Epidermal melanocyte (primary cell): ENCODE measurements at regions not wholly inside any gene's neighbourhood (a gene's known extent, or its start where the extent isn't known, plus 50 kb on each side); places are given as distances from the start of the nearest gene placed in this dataset.

Experiments used
- DNase-seq: peaks from one replicate; pipeline ENCODE4 v3.0.0; 2011; ENCODE audit warnings: low spot score; ENCODE audit not compliant: insufficient read length

DNA sequence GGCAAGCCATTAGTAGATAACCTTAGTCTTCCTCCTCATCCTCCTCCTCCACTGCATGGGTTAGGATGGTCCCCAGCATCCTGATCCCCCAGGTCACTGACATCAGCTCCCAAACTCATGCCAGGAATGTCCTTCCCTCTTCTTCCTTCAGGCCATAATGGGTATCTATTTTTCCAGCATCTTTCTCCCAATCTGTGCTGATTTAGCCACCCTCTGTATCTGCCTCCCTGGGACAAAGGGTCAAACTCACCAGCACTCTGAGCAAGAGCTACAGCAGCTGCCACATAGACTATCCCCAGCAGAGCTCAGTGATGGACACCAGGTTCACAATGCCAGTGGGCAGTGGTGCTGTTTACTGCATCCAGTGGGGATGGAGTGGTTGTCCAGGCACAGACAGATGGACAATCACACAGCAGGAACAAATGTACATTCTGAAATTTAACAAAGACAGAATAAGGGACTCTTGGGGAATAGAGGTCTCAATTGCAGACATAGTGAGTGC, 115.2 kb upstream of the TOP3B start:
- DNase-seq = no peak

DNA sequence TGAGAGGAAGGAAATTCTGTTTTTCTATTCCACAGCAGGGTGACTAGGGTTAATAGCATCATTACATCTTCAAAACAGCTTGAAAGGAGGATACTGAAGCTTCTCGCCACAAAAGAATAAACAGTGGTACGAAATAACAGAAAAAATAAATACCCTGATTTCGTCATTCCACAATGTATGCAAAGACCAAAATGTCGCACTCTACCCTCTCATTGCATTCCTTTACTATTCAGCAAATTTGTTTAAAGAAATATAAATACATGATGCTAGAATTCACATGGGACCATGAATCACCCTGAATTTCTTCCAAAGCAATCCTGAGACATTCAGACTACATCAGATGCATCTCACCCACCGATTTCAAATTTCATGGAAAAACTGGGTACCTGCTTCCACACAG, 112.3 kb upstream of the TOP3B start:
- DNase-seq = no peak

DNA sequence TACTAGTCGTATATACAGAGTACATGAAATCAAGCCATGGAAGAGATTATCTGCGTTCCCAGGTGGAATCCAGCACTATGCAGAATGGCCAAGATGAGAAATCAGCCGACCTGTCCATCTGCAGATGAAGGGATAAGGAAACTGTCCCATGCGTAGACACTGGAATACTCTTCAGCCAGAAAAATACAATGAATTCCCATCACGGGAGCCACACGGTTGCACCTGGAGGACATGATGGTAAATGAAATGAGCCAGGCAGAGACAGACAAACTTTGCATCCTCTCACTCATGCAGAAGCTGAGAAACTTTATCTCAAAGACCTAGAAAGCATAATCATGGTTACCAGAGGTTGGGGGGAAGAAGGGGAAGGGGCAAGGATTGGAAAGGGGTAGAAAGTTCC, 111.9 kb upstream of the TOP3B start:
- no peak for DNase-seq

DNA sequence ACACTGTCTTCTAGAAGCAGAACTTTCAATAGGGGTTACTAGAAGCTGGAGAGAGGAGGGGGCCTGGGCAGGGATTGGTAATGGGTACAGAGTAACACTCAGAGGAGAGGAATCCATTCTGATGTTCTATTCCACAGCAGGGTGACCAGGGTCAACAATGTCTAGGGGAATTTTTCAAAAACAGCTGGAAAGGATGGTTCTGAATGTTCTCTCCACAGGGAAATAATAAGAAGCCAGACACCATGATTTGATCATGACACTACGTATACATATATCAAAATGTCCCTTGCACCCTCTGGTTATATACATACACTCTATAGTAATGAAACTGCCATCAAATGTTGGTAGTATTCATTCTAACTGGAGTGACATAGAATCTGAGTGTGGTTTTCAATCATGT, 111.2 kb upstream of the TOP3B start:
- no peak for DNase-seq

DNA sequence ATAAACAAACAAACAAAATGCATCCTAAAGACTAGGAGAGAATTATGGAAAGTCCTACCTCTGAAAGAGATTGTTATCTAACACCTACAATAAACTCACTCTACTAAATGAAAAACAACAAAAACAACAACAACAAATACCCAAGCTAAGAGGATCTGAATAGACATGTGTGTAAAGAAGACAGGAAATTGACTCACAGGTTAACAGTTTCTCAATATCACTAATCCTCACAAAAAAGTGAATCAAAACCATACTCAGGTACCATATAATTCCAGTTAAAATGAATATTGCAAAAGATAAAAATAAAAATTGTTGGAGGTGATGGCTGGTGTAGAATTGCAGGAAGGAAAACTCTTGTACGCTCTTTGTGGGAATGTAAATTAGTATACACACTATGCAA, 110.4 kb upstream of the TOP3B start:
- no peak for DNase-seq

DNA sequence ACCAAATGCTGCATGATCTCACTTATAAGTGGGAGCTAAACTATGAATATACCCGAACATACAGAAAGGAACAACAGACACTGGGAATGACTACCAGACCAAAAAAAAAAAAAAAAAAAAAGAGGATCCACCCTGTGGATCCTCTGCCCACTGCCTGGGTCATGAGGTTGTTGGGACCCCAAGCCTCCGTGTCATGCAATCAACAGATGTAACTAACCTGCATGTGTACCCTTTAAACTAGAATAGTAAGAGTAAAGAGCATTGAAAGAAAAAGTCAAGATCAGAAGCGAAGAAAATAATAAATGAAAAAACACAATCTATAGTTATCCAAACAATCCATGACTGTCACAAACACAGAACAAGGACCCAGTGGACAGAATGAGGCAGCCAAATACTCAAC, 109.5 kb upstream of the TOP3B start:
- no peak for DNase-seq

DNA sequence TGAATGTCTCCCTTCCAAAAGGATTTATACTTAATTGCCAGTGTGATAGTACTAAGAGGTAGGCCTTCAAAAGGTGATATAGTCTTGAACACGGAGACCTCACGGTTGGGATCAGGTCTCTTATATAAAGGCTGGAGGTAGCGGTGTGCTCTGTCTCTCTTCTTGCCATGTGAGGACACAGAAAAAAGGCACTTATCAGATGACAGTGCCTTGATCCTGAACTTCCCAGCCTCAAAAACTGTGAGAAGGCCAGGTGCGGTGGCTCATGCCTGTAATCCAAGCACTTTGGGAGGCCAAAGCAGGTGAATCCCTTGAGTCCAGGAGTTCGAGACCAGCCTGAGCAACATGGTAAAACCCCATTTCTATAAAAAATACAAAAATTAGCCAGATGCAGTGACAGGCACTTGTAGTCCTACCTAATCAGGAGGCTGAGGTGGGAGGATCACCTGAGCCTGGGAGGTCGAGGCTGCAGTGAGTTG, 108.9 kb upstream of the TOP3B start:
- DNase-seq = no peak

DNA sequence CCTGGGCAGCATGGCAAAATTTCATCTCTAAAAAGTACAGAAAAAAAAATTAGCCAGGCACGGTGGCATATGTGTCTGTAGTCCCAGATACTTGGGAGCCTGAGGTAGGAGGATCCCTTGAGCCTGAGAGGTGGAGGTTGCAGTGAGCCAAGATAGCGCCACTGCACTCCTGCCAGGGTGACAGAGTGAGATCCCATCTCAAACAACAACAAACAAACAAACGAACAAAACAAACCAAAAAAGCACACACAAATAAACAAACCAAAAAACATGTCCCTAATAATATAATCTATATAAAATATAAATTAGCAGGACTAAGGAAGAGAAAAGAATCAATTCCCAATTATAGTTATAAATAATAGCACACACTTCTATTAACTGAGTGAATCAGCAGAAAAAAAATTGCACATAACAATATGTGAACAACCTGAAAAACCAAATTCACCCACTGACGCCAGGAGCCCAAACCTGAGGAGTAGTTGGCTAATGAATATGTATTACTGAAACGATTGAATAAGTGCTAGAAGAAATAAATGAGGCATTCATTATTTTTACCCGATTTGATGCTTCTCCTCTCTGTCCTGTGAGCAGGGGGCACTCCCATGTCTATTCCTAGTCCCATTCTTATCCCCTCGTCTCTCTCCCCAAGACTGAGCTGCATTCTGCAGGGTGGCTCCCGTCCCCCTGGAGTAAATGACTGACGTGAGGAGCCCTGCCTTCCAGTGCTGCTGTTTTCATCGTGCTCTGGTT, 108.2 kb upstream of the TOP3B start:
- no peak for DNase-seq

DNA sequence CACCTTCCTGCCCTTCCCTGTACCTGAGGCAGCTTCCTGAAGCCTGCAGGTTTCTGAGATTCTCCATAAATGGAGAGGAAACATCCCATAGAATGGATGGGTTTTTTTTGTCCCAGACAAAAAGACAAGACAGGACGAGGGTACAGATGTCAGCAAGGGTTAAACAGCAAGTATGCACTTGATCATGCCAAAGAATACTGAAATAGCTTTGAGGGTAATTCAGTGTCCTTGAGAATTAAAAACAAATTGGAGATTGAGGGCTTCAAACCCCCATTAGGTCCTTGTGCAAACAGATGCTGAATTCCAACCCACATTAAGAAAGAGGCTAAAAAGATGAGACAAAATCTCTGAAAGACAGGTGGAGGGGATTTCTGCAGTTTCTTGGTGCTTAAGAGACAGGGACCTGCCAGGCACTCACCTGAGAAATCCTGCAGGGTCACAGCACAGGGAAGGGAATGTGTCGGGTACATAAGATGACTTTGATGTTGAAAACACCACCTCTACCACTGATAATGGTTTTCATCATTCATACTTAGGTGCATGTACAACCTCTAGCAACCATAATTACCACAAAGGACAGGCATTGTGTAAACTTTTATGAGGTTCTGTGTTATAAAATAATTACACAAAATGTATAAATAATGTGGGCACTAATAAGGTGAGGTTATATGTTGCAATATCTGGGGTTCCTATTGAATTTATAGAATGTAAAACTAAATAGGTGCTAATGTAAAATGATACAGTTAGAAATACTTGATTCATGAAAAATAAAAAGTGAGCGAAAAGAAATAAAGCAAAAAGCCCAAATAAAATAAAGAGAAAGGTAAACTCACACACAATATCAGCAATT, 107.1 kb upstream of the TOP3B start:
- DNase-seq = no peak

DNA sequence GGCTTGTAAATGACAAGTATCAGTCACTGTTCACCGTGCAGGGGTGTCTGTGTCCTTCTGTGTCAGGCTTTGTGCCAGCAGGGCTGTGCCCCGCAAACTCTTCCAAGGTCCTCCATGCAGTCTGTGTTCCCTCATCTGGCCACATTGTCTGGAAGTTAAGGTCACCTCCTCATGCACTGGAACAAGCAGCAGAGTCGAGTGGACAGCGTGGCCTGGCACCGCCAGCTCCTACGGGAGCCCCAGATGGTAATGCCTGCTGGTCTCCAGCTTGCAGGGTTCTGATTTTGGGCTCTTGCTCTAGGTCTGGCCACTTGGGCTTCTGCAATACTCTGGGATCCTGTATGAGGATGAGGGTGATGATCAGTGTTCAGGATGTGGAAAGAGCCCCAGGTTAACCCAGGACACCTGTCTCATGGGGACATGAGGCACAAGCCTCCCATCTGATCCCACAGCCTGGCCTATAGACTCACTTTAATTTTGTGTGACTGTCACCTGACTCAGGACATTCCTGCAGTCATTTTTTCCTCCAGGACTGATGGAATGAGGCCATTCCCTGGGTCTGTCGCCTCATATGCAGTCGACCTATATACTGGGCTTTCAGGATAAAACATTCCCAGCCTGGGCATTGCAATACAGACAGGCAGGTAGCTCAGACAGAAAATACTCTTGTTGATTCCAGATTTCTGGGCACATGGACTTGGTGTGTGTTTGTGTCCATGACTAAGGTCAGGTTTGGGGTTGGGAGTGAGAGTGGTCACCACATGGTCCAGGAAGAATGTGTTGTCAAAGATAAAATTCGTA, 106.3 kb upstream of the TOP3B start:
- DNase-seq = no peak

DNA sequence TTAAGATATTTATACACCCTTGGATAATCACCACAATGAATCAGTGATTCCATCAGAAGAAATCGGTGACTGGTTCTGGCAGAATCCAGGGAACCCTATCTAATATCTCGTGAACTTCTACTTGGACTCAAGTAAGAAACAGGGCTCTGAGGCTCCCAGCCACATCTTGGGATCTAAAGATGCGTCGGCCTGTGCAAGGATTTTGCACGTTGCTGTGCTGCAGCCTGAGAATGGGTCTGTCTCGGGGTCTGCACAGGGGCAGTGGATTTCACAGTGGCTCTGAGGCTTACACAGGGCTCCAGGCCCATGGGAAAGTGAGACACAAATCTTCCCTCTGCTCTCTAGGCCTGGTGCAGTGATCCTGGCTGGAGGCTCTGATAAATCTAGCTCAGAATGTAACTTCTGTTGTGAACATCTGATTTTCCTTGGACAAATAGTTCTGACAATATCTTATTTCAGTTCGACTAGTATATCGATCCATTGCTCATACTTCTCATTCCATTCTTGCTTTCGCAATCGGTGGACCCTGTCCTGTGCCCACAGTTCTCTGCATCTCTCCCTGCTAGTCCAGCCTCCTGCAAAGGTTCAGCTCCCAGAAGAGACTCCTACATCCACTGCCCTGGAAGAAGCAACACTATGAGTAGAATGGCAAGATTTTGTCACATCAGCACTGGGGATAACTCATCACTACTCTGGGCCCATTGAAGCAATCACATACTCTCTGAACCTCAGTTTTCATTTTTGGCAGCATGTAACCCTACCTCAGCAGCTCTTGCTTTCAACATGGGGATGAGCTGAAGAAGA, 105.5 kb upstream of the TOP3B start:
- no peak for DNase-seq

DNA sequence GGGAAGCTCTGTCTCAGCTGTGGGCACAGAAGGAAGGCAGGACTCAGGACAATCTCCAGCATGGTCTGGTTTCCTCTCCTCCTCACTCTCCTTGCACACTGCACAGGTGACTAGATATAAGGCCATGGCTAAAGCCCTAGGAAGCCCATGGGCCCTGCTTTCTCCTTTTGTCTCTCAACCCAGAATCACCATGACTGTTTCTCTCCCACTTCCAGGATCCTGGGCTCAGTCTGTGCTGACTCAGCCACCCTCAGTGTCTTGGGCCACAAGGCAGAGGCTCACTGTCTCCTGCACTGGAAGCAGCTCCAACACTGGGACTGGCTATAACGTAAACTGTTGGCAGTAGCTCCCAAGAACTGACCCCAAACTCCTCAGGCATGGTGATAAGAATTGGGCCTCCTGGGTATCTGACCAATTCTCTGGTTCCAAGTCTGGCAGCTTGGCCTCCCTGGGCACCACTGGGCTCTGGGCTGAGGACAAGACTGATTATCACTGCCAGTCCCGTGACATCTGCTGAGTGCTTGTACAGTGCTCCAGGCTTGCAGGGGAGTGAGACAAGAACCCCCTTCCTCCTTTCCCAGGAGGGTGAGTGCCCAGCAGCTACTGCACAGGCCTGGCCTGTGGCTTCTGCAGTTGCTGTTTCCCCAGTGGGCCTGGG, 104.0 kb upstream of the TOP3B start:
- DNase-seq = no peak

DNA sequence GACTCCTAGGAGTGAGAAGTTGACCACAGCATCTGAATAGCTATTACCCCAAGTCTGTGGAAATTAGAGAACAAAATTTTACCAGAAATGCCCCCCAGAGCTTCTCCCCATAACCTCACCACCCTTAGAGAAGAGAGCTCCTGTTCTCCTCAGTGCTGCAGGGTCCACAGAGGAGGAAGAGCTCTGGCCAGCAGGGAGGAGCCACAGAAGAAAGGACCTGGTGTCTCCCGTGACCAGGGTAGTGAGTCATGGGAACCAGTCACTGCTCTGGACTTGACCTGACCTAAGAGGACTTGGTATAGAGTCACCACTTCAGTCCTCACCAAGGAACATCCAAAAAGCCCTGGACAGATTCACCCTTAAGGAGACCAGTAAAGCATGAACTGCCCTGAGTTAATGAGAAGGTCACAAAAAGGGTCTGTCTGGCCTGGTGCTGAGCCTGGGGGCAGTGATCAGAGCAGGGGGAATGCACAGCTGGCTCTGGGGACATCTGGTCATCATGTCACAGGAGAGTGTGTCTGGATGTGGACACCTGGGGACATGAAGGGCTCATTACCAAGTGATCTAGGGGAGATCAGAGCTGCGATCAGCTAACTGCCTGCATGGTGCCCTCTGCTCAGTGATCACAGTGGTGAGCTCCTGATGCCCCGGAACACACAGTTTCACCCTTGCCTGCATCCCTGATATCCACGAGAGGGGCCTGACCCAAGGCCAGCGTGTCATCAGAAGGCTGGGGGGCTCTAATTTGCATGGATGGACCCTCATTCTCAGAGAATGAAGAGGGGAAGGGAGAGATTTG, 103.3 kb upstream of the TOP3B start:
- peak; percentile 9 for DNase-seq

DNA sequence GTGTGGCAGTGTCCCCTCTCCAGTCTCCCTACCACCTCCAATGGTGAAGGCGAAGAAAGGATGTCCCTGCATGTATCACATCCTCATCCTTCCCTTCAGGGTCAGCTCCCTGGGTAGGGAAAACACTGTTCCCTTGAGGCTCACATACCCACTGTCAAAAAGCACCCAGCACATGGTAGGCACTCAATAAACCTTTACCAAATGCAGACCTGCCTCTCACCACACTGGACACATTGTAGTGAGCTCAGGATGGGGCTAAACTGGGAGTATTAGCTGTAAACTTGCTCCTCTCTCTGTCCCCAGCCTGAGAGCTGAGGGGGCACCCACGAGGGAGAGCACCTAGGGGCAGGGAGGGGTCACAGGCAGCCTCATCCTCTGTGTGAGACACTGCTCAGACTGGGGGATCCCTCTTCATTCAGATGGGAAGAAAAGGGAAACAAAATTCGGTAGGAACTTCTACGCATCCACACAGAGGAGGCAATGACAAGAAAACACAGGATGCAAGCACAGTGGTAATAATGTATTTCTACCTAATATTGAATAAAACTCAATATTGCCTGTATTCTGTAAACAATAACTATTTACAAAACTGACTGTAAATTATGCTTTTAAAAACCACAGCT, 101.6 kb upstream of the TOP3B start:
- no peak for DNase-seq

DNA sequence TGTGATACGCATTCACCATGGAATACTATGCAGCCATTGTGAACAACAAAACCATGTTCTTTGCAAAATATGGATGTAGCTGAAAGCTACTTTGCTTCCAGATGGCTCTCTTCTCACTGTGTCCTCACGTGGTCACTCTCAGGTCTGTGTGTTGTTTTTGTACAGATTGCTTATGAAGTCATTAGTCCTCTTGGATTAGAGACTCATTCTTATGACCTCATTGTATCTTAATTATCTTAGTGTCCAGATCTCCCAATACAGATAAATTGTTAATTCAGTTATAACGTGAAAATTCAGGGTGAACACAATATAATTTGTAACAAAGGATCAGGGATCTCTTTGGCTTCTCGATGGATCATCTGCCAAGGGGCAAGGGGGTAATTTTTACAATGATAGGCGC, 100.4 kb upstream of the TOP3B start:
- no peak for DNase-seq

DNA sequence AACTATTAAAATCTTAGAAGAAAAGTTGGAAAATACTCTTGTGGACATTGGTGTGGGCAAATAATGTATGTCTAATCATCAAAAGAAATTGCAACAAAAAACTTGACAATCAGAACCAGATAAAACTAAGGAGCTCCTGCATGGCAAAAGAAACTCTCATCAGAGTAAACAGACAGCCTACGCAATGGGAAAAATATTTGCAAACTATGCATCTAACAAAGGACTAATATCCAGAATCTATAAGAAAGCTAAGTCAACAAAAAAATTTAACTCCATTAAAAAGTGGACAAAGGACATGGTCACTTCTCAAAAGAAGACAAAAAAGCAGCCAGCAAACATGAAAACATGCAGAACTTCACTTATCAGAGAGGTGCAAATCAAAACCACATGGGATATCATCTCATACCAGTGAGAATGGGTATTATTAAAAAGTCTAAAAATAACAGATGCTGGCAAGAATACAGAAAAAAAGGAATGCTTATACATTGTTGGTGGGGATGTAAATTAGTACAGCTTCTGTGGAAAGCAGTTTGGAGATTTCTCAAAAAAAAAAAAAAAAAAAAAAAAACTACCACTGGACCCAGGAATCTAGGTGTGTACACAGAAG, 99.7 kb upstream of the TOP3B start:
- DNase-seq = no peak

DNA sequence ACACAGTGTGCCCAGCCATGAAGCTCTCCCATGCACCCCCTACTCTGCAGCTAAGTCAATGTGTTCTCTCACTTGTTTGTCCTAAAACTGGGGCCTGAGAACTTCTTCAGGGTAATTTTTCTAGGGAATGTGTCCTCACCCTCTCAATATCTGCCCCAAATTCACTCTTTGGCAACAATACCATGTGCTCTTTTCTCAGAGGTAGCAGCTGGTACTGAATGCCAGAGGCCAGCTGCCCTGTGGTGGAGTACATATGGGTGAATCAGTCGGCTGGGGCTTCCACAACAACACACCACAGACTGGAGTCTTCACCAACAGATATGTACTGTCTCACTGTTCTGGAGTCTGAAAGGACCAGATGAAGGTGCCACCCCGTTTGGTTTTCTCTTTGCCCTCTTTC, 97.7 kb upstream of the TOP3B start:
- no peak for DNase-seq

DNA sequence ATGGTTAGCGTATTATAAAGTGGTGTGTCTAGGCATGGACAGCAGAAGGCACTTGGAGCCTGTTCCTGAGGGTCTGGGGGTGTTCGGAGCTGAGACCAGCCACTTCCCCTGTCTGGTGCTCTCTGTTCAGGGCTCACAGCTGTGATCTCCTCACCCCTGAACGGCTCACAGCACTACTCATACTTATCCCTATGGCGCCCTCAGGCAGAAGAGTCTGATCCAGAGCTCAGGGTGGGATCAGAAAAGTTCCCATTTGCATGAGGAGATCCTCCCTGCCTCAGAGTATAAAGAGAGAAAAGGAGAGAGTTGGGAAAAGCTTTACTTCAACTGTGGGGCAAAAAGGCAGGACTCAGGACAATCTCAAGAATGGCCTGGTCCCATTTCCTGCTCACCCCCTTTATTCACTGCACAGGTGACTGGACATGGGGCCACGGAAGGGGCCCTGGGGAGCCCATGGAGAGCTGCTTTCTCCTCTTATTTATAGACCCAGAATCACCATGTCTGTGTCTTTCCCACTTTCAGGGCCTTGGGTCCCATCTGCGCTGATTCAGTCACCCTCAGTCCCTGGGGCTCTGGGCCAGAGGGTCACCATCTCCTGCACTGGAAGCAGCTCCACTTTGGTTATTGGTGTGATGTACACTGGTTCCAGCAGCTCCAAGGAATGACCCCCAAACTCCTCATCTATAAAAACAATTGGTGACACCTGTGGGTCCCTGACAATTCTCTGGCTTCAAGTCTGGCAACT, 97.0 kb upstream of the TOP3B start:
- DNase-seq = no peak
